ENCODE measurements at regions not wholly inside any gene's neighbourhood (a gene's known extent, or its start where the extent isn't known, plus 50 kb on each side); places are given as distances from the start of the nearest gene placed in this dataset.
"Not testable (repeated sequence)": the region's sequence is repeated elsewhere in the genome, so short reads cannot be mapped to it uniquely, and the experiment has no call there.

- DNase-seq: no peak
Observed at GRCh38 chr10:52551046-52551445, 221.5 kb downstream of the MBL2 start.

GRCh38 chr10:52558090-52558489, 214.5 kb downstream of the MBL2 start:
- DNase-seq: no peak

DNA sequence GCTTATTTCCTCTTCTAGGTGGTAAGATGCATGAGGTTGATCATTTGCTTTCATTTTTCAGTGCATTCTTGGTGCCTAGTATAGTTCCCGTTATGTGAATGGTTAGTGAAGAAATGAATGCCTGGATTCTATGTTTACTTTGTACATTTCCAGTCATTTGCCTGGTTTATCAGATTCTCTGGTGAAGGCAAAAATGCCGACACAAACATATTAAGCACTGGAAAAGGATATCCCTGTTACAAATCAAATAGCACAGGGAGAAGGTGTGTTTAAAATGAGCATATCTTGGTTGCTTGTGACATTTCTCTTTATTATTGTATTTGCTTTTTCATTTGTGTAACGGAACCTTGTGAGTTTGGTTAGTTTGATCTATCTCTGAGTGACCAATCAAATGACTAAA, 211.3 kb downstream of the MBL2 start:
- no peak for DNase-seq

GRCh38 chr10:52563360-52563759, 209.2 kb downstream of the MBL2 start:
- no peak for DNase-seq

DNA sequence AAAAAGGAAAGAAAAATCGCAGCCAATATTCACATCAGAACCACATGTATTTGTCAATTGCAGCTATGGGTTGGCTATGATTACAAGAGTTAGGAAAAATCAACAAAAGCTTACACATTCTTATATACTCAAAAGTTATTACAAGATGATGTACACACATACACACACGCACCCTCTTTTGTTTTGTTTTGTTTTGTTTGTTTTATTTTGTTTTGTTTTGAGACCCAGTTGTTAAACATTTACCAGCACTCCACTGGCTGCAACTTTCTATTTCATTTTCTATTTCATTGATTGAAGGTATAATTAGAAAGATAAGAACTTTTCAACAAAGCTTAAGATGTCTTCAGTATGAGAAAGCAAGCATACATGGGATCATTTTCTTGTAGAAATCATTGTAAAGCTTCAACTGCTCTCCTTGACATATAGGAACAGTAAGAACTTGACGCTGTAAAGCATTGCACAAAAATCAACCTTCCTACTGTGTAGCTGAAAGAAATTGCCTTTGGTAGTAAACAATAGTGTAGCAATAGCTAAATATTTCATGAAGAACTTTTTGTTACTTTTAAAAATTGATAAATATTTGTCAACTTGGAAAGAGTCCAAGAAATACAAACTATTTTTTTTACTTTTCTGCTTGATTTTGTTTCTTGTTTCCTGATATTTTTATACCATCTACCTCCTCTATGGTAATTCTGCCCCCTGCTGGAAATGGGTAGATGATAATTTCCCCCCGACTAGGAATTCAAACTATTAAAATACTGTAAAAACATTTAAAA, 205.9 kb downstream of the MBL2 start:
- no peak for DNase-seq

DNA sequence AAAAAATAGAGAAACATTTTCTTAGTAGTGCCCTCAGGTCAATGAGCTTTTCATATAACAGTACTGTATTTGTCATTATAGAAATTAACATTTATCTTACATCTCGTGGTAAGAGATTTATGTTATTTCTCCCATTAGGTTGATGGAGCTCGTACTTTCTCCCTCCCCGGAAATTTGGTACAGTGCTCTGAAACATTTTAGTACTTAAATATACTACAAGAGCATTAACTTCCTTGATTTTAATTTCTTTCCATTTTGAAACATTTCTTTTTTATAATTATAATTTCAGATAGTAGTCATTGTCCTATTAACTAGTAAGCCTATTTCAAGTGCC, 205.4 kb downstream of the MBL2 start:
- DNase-seq: no peak

DNA sequence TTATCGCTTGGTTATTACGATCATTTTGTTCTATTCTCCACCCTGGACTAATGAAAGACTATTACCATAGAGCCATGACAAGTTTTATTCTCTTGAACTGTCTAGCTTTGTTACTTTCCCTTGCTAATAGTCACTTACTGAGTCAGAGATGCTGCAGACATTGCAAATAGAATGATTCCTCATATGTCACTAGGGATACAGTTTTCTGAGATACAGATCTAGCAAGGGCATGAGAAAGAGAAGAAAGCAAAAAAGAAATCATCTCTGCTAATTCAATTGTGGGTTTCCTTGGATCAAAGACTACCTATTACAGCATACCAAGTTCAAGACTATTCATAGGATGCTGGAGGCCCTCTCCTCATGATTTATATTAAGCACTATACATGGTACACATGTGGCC, 204.3 kb downstream of the MBL2 start:
- no peak for DNase-seq

- DNase-seq: no peak
Observed at GRCh38 chr10:52570490-52570889, 202.1 kb downstream of the MBL2 start.

- DNase-seq: no peak
Observed at GRCh38 chr10:52571018-52571417, 201.6 kb downstream of the MBL2 start.

- no peak for DNase-seq
Observed at GRCh38 chr10:52571516-52572182, 200.9 kb downstream of the MBL2 start.

- no peak for DNase-seq
Observed at GRCh38 chr10:52573347-52573746, 199.2 kb downstream of the MBL2 start.

- no peak for DNase-seq
Observed at GRCh38 chr10:52574697-52575096, 197.9 kb downstream of the MBL2 start.

GRCh38 chr10:52577047-52577446, 195.5 kb downstream of the MBL2 start:
- no peak for DNase-seq

DNA sequence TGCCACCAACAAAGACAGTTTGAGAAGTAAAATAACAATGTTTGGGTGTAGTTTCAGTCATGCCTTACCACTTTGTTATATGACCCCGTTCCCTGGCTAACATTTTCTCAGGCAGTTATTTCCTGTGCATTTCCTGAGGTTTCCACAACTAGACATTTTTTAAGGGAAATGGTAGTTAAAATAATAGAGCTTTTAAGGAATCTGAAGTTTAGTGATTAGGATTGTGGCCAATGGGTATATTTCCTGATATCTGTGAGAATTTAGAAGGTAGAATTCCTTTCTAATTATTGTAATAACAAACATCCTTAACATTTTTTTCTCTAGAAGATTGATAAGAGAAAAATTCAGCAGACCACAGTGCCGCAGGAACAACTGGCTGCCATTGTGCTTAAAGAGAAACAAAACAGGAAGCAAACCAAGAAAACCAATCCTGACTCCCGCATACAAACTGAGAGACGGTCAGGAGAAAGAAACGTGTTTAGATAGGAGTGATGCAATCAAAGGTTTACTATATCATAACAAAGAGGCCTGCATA, 193.6 kb downstream of the MBL2 start:
- DNase-seq: no peak

- not testable (repeated sequence) for DNase-seq
Observed at GRCh38 chr10:52581636-52582035, 190.9 kb downstream of the MBL2 start.

GRCh38 chr10:52583336-52583735, 189.2 kb downstream of the MBL2 start:
- no peak for DNase-seq

GRCh38 chr10:52586710-52587109, 185.9 kb downstream of the MBL2 start:
- no peak for DNase-seq

GRCh38 chr10:52597189-52597863, 175.3 kb downstream of the MBL2 start:
- DNase-seq: no peak

DNA sequence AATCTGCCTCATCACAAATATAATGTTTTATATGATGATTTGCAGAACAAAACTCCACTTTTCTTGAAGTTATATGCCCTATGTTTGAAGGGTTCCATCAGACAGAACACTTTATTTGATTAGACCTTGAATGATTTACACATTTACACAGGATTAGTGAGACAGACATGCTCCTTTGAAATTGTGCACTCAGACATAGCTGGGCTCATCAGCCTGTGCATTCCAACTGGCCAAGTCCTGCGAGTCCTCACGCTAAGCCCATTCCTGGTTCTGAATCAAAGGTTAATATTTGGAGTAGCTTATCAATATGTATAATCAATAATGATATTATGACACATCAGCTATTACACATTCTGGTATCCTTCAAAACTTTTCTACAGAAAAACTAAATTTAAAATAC, 173.6 kb downstream of the MBL2 start:
- no peak for DNase-seq

DNA sequence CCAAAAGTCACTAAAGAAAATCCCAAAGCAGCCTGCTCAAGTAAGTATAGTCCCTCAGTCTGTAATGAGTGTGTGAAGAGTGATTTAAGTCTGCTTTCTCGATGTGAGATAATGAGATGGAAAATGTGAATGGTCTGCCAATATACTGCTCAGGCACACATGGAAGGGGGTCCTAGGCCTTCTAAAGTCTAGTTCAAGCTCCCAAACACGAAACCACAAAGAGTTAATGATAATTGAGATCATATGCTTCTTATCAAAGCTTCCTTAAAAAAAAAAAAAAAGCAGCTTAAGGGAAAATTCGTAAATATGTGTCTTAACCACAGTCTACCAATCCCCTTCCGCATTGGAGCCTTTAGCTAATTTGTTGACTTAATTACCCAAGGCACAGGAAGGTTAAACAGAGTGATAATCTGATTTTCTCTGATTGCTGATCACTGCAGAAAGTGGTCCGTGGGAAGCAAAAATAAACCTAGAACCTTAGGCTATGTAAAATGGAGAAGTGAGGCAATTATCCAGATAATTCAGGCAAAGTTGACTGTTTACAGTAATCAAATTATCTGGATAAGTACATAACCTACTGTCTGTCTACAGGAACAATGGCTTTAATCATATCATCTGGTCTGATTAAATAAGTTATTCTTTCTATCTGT, 172.9 kb downstream of the MBL2 start:
- DNase-seq: no peak

DNA sequence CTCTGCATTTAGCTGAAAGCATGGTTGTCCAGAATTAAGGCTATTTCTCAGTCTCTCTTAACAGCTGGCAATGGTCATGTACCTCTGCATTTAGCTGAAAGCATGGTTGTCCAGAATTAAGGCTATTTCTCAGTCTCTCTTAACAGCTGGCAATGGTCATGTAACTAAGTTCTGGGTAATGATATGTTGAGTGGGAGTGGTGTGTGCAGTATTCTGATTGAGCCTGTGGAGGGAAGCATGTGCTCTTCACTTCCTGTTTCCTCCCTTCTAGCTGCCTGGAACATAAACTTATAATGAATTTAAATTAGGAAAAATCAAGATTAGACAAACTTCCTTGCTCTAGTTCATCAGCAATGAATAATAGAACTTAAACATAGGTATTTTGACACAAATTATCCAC, 168.5 kb downstream of the MBL2 start:
- DNase-seq: not testable (repeated sequence)

- no peak for DNase-seq
Observed at GRCh38 chr10:52609071-52609470, 163.5 kb downstream of the MBL2 start.

DNA sequence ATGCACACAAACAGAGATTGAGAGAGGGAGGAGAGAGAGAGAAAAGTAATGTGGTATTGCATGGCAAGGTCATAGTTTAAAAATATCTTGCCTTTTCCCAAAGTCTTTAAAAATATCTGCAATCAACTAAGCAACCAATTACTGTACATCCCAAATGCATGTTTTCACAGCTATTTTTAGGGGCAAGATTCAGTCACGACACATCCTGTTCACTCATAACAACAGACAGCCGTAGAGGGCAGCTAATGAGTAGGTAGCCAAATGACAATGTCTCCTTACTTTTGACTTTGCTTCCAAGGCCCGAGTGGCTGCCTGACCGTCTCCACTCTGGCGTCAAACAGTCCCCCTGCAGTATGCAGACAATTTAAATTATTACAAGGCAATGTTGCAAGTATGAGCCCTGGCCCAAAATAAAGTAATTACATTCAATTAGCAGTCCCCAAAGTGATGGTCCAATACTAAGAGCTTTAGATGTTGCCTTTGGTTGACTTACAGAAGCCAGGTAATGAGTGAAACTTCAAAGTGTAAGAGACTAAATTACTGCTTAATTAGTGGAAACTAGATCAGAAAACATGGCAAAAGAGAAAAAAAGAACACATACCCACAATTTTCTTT, 162.9 kb downstream of the MBL2 start:
- DNase-seq: no peak
